WERI-Rb-1 (cell line): ENCODE measurements at regions not wholly inside any gene's neighbourhood (a gene's known extent, or its start where the extent isn't known, plus 50 kb on each side); places are given as distances from the start of the nearest gene placed in this dataset.

ENCODE experiments used
- DNase-seq: peaks from one replicate; pipeline ENCODE4 v3.0.0-alpha.2; 2020
- H3K27ac ChIP-seq: fragments of 250-450 bp; sonication (Bioruptor Pico); 2 replicates; pipeline ENCODE4 v1.5.1; 2020; ENCODE audit warnings: mild to moderate bottlenecking, moderate library complexity
- H3K27me3 ChIP-seq: fragments of 250-450 bp; sonication (Bioruptor Pico); 2 replicates; pipeline ENCODE4 v1.5.1; 2021; ENCODE audit warnings: mild to moderate bottlenecking, low read depth, moderate library complexity; ENCODE audit not compliant: insufficient read depth, severe bottlenecking
- H3K36me3 ChIP-seq: fragments of 250-450 bp; sonication (Bioruptor Pico); 2 replicates; pipeline ENCODE4 v1.5.1; 2020; ENCODE audit warnings: mild to moderate bottlenecking, moderate library complexity
- H3K4me3 ChIP-seq: 2 replicates; pipeline ENCODE4 v1.5.1; 2011; ENCODE audit warnings: low read depth, mild to moderate bottlenecking, control low read depth, low read length
- H3K9me3 ChIP-seq: fragments of 250-450 bp; sonication (Bioruptor Pico); 2 replicates; pipeline ENCODE4 v1.5.1; 2021; ENCODE audit warnings: mild to moderate bottlenecking, moderate library complexity; ENCODE audit not compliant: severe bottlenecking
- TF ChIP-seq, protein P1 (sequence below): IDR thresholded peaks from 2 replicates; pipeline ENCODE4 v1.5.1; 2011; ENCODE audit warnings: low read depth, mild to moderate bottlenecking, control low read depth, inconsistent platforms, low read length

- TF ChIP-seq, protein P1, sequence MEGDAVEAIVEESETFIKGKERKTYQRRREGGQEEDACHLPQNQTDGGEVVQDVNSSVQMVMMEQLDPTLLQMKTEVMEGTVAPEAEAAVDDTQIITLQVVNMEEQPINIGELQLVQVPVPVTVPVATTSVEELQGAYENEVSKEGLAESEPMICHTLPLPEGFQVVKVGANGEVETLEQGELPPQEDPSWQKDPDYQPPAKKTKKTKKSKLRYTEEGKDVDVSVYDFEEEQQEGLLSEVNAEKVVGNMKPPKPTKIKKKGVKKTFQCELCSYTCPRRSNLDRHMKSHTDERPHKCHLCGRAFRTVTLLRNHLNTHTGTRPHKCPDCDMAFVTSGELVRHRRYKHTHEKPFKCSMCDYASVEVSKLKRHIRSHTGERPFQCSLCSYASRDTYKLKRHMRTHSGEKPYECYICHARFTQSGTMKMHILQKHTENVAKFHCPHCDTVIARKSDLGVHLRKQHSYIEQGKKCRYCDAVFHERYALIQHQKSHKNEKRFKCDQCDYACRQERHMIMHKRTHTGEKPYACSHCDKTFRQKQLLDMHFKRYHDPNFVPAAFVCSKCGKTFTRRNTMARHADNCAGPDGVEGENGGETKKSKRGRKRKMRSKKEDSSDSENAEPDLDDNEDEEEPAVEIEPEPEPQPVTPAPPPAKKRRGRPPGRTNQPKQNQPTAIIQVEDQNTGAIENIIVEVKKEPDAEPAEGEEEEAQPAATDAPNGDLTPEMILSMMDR, result no peak
- no peak overlapping the region for H3K27ac ChIP-seq
- H3K36me3 ChIP-seq, result no peaks in the 10 kb centered on the region
- no peaks in the 10 kb centered on the region for H3K27me3 ChIP-seq
- H3K9me3 ChIP-seq, result peaks cover 11% of the 10 kb centered on the region
- H3K4me3 ChIP-seq, result no peak overlapping the region
- no peak for DNase-seq
Measured at GRCh38 chr22:22979121-22979724, 91.1 kb upstream of the GNAZ start.

DNA sequence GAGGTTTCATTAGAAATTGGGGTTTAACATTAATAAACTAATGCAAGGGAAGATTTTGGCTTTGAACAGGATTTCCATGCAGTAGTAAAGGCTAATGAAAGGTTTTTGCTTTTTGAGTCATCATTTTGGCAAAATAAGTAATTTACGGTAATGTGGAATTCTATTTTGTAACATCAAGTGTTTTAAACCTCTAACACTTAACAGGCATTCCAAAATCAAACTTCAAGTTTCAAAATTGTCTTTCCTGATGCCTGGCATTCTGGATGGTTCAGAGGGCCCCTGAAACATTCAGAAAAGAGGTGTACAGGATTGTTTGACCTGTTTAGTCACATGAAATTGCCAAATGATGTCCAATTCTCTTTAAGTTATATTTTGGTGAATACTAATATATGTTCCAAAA lies 90.4 kb upstream of the GNAZ start:
- no peaks in the 10 kb centered on the region for H3K36me3 ChIP-seq
- H3K4me3 ChIP-seq, result no peak overlapping the region
- TF ChIP-seq, protein P1, result no peak
- no peaks in the 10 kb centered on the region for H3K27me3 ChIP-seq
- peaks cover 11% of the 10 kb centered on the region for H3K9me3 ChIP-seq
- DNase-seq, result no peak
- no peak overlapping the region for H3K27ac ChIP-seq

DNA sequence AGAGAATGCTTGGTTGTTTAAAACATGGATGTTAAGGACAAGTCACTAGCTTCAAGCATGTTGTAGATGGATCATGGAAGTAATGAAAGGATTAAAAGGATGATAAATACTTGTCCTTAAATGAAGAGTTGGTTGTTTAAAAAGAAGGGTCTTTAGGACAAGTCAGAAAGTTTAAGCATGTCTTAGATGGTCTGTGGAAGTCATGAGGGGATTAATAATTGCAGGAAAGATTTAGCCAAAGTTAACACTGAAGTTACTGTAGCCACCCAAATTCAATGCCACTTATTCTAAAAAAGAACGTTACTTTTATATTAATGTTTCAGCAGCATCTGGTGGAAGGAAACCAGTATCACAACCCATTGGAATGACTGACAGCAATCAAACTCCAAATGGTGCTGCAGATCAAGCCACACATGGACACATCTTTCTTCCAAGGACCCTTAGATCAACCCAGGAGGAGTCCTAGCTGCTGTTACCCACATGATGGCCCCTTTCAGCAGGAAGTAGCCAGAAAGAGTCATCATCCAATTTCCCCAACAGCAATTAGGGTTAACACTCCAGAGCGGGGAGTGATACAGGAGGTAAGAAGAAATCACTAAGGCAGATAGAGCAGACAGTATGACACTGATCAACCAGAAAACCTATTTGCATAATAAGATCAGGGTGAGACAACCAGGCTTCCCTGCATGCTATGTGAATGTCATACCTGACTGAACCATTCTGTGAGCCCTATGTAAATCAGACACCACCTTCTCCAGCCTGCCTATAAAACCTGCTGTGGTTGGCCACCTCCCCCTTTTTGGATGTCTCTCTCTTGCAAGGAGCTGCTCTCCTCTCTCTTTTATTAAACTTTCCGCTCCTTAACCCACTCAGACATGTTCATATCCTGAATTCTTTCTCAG lies 88.4 kb upstream of the GNAZ start:
- Histone ChIP-seq H3K27me3 (no peaks in the 10 kb centered on the region), H3K9me3 (peaks cover 11% of the 10 kb centered on the region), H3K4me3 (no peak overlapping the region), H3K36me3 (no peaks in the 10 kb centered on the region), H3K27ac (no peak overlapping the region)
- TF ChIP-seq, protein P1, result no peak
- no peak for DNase-seq

GRCh38 chr22:22982616-22983015 lies 87.7 kb upstream of the GNAZ start:
- Histone ChIP-seq H3K27me3 (no peaks in the 10 kb centered on the region), H3K9me3 (peaks cover 11% of the 10 kb centered on the region), H3K27ac (no peak overlapping the region), H3K4me3 (no peak overlapping the region), H3K36me3 (no peaks in the 10 kb centered on the region)
- no peak for DNase-seq
- TF ChIP-seq, protein P1, result no peak

GRCh38 chr22:22983123-22983522 lies 87.2 kb upstream of the GNAZ start:
- H3K36me3 ChIP-seq, result no peaks in the 10 kb centered on the region
- no peak overlapping the region for H3K4me3 ChIP-seq
- no peak overlapping the region for H3K27ac ChIP-seq
- H3K27me3 ChIP-seq, result no peaks in the 10 kb centered on the region
- peaks cover 11% of the 10 kb centered on the region for H3K9me3 ChIP-seq
- TF ChIP-seq, protein P1, result no peak
- DNase-seq, result no peak
